Retinal pigment epithelial cell (primary cell): ENCODE measurements at regions not wholly inside any gene's neighbourhood (a gene's known extent, or its start where the extent isn't known, plus 50 kb on each side); places are given as distances from the start of the nearest gene placed in this dataset.

ENCODE experiments used
- DNase-seq: peaks from one replicate; pipeline ENCODE4 v3.0.0-alpha.2; 2010; ENCODE audit warnings: low read depth
- H3K4me3 ChIP-seq: 2 replicates; pipeline ENCODE4 v1.5.1; 2011; ENCODE audit warnings: mild to moderate bottlenecking, low read length, control low read depth, moderate library complexity
- TF ChIP-seq, protein P1 (sequence below): conservative IDR thresholded peaks from 2 replicates; pipeline ENCODE4 v1.5.1; 2011; ENCODE audit warnings: low read depth, low read length, control low read depth, inconsistent platforms

DNA sequence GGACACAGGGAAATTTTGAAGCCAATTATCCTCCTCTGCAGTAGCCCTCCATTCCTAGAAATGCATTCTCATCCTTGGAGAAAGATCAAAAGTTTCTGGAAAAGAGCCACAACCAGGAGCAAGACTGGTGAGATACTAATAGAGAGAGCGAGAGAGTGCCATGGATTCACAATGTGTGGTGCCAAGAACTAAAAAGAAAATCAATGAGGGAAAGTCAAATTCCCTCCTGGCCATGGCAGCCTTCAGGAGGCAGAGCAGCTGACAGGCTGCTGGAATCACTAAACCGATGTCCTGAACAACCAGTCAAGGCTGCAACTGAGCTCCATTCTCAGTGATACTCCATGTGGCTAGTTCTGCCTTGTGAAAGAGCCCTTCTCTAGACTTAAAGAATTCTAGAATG is 561.0 kb downstream of the SOX6 start:
- H3K4me3 ChIP-seq = no peak overlapping the region

GRCh38 chr11:15800111-15800800 is 556.1 kb downstream of the SOX6 start:
- TF ChIP-seq, protein P1, sequence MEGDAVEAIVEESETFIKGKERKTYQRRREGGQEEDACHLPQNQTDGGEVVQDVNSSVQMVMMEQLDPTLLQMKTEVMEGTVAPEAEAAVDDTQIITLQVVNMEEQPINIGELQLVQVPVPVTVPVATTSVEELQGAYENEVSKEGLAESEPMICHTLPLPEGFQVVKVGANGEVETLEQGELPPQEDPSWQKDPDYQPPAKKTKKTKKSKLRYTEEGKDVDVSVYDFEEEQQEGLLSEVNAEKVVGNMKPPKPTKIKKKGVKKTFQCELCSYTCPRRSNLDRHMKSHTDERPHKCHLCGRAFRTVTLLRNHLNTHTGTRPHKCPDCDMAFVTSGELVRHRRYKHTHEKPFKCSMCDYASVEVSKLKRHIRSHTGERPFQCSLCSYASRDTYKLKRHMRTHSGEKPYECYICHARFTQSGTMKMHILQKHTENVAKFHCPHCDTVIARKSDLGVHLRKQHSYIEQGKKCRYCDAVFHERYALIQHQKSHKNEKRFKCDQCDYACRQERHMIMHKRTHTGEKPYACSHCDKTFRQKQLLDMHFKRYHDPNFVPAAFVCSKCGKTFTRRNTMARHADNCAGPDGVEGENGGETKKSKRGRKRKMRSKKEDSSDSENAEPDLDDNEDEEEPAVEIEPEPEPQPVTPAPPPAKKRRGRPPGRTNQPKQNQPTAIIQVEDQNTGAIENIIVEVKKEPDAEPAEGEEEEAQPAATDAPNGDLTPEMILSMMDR = no peak
- no peak for DNase-seq
- no peak overlapping the region for H3K4me3 ChIP-seq

More for the DNA sequence above, 561.0 kb downstream of the SOX6 start:
- TF ChIP-seq, protein P1 = no peak
- DNase-seq = no peak

GRCh38 chr11:15801126-15801525 is 555.2 kb downstream of the SOX6 start:
- no peak for DNase-seq
- no peak overlapping the region for H3K4me3 ChIP-seq
- TF ChIP-seq, protein P1 = no peak

- H3K4me3 ChIP-seq = no peak overlapping the region
- TF ChIP-seq, protein P1 = no peak
- DNase-seq = no peak
Observed at GRCh38 chr11:15801616-15802015, 554.7 kb downstream of the SOX6 start.

- DNase-seq = no peak
- TF ChIP-seq, protein P1 = no peak
- H3K4me3 ChIP-seq = no peak overlapping the region
Observed at GRCh38 chr11:15805726-15806125, 550.6 kb downstream of the SOX6 start.

GRCh38 chr11:15806217-15806616 is 550.1 kb downstream of the SOX6 start:
- H3K4me3 ChIP-seq = no peak overlapping the region
- TF ChIP-seq, protein P1 = no peak
- no peak for DNase-seq

DNA sequence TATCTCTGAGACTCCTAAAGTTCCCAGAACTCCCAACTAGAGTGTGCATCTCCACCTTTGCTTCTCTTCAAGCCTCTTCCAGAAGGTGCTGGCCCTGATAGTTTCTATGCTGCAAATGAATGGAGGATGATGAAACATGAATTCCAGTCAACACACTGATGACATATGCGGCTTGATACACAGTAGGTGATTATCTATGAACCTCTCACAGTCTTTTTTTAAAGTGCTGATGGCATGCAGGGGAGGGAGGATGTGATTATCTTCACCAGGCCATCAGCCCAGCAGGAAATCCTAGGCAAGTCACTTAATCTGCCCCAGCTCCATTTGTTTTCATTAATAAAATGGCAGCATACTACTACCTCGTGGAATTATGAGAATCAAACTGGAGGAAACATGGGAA is 548.5 kb downstream of the SOX6 start:
- H3K4me3 ChIP-seq = no peak overlapping the region
- DNase-seq = no peak
- TF ChIP-seq, protein P1 = no peak
